GM18511 (cell line): ENCODE measurements at regions not wholly inside any gene's neighbourhood (a gene's known extent, or its start where the extent isn't known, plus 50 kb on each side); places are given as distances from the start of the nearest gene placed in this dataset.

Source experiments
- ATAC-seq: cut with Tn5 transposase; IDR thresholded peaks from one replicate; pipeline ENCODE4 v1.9.1; 2021; ENCODE audit warnings: mild to moderate bottlenecking, moderate library complexity; ENCODE audit not compliant: unreplicated experiment

DNA sequence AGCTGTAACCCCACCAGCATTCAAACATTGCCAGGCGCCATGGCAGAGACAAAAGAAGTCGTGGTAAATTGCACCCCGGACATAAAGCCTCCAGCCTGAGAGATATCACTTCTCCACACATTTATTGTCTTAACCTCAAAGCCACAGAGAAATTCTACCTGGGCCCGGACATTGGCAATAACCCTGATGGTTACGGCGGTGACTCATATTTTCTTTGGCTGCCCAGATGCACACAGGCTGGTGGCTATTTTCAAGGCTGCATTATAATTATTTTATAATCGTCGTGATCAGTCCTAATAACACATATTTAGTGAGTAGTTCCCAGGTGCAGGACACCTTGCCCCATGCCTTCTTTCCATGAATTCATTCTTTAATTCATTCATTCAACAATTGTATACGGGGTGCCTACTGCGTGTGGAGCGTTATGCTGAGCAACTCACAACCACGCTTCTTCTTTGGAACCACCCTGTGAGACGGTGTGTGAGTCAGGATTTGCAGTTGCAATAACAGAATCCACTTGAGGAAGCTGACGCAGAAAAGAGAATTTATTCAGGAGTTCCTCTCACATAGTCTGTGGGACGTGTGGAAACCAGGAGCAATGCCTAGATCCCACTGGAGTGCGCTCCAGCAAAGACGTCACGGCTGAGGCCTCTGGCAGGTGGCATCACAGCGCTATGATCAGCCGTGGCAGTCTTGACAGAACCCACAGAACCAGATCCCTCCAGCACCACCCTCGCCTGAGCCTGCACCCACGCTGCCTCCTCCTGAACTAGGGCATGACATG lies 245.7 kb downstream of the FOXL1 start:
- ATAC-seq: no peak

DNA sequence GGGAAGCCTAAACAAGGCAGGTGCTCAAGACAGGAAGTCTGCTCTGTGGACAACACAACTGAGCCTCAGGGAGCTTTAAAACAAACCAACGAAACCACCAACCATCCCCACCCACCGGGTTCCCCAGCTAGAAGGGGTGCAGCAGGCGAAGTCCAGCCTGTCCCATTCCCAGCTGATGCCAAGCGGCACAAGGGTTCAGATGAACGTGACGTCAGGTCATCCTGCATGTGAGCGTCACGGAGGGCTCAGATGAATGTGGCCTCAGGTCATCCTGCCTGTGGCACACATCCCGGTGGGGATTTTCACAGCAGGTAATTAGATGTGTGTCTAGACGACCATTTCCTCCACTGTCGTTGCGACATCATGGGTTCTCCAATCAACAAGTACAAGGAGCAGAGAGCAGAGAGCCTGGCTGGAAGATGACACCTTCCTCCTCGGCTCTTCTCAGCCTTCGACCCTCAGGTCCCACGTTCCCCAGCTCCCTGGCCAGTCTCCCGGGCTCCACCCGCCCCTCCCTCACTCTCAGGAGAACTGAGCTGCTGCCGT lies 246.5 kb downstream of the FOXL1 start:
- no peak for ATAC-seq

DNA sequence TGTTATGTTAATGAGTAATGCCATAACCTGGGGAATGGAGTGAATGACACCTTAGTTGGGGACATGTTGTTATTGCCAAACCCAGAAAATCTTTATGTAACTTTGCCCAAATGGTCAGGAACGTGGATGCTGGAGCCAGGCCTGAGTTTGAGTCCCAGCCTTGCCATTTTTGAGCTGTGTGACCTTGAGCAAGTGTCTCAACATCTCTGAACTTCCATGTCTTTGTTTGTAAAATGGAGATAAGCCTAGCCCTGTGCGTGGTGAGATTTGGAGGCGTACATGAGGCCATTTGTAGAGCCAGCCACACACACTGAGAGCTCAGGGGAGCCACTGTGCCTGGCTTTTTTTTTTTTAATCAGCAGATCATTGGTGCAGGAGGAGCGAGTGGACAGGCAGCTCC lies 247.3 kb downstream of the FOXL1 start:
- no peak for ATAC-seq

DNA sequence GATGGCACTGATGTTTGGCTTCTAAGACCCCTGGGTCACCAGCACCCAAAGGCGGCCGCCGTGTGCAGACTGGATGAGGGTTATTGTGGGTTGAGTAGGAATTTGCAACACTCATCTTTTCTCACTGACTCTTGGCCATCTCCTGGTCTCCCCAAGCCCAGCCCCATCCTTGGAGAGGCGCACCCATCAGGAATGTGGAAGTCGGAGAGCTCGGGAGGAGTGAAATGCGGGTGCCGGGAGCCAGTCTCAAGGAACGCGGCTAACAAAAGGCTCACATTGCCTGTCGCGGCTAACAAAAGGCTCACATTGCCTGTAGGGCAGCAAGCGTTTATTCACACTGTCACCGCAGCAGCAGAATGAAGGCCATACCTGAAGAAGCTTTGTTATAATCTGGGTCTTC lies 248.6 kb downstream of the FOXL1 start:
- ATAC-seq: no peak

DNA sequence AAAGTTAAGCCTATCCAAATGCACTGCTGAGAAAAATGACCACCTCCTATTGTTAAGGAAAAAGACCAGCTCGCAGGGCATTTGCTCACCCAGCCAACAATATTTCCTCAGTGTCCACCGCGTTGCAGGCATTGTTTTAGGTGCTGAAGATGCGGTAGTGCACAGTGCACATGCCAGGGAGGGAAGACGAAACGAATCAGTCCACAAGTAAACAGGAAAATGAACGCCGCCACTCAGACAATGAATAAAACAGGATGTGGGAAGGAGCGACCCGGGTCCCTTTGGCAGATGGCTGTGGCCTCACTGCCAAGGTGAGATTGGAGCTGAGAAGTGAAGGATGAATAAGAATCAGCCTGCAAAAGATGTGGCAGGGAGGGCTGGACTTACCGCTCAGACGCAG lies 249.2 kb downstream of the FOXL1 start:
- no peak for ATAC-seq

DNA sequence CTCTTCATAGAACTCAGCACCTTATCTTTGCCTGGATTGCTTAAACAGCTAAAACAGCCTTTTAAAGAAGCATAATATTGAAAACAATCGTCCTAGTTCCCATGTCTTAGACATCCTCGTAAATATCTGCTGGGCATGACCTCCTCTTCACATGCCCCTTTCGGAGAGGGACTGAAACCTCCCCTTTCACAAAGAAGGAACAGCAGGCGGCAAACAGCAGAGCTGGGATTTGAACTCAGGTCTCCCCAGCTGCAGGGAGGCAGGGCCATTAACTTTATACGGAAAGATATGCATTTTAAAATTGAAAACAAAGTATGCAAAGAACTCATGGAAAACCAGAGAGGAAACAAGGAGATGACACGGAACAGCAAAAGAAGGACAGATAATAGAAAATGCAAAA lies 249.9 kb downstream of the FOXL1 start:
- ATAC-seq: no peak

DNA sequence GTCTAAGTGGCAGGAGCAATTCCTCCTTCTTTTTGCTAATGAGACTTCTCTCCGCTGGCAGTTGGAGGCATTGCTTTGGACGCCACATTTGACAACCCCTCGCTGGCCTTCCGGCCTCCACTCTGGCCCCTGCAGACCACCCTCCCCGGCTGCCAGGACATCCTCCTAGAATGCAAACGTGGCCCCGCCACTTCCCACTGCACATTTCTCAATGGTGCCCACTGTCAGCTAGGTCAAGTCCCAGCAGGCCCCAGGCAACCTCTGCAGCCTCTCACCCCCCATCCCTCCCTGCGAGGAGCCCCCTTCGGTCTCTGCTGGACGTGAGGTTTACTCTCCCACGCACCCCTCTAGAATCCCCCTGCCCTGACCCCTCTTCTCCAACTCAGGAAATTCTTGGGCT lies 250.3 kb downstream of the FOXL1 start:
- ATAC-seq: no peak

DNA sequence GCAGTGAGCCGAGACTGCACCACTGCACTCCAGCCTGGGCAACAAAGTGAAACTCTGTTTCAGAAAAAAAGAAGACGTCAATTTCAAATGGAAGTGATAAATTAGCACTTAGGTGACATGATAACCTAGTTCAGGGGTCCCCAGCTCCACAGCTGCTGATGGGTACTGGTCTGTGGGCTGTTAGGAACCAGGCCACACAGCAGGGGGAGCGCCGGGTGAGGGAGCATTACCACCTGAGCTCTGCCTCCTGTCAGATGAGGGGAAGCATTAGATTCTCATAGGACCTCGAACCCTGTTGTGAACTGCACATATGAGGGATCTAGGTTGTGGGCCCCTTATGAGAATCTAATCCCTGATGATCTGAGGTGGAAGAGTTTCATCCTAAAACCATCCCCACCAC lies 253.0 kb downstream of the FOXL1 start:
- no peak for ATAC-seq

DNA sequence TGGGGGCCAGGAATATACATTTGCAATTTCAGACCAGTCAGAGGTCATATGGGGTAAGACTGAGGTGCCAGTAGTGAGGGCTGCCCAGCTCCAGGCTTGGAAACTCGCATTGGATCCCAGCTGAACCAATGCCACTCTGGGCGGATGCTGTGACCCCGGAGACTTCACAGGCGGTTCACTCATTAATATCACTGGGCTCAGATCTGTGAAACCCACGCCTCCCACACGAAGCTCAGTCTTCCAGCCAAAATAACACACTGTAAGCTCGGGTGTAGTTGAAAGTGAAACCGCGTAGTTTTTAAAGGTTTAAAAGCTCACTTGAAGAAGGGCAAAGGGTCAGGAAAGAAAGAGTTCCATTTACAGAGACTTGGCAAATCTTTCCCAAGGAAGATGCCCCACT lies 254.8 kb downstream of the FOXL1 start:
- ATAC-seq: no peak

DNA sequence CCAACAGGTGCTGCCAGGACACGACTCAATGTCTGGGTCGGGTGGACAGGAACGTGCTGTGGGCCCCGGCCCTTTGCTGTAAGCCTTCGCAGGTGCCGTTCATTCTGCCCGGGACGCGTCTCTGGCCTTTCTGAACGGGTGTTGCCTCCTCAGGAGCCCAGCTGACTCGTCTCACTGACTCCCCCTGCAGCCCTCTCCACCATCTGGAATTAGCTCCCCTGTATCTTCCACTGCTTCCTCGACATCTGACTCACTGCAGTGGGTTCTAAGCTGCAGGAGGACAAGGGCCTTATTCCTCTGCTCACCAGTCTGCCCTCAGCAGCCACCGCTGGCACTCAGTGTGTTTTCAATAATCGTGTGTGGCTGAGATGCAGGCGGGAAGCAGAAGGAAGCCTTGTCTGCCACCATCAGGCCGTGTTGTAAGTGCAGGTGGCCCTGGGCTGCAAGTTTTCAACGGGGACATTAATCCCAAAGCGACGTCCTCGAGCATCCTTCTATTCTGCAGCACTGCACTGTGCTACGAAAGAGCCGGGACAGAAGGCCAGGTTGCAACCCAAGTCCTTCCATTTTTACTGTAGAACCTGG lies 256.2 kb downstream of the FOXL1 start:
- no peak for ATAC-seq

DNA sequence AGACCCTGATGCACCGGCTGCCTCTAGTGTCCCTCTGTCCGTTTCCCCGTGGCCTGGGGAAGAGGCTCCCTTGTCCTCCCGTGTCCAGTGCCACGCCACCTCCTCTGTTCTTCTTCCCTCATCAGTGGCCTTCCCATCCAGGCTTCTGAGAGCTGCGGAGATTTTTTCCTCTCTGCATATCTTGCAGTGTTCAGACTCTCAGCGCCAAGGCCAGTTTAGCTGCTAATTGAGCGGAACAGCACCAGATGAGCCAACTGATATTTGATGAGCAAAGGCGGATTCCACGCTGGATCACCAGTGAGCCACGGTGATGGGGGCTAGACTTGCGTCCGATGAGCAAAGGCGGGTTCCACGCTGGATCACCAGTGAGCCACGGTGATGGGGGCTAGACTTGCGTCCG lies 257.6 kb downstream of the FOXL1 start:
- ATAC-seq: no peak

DNA sequence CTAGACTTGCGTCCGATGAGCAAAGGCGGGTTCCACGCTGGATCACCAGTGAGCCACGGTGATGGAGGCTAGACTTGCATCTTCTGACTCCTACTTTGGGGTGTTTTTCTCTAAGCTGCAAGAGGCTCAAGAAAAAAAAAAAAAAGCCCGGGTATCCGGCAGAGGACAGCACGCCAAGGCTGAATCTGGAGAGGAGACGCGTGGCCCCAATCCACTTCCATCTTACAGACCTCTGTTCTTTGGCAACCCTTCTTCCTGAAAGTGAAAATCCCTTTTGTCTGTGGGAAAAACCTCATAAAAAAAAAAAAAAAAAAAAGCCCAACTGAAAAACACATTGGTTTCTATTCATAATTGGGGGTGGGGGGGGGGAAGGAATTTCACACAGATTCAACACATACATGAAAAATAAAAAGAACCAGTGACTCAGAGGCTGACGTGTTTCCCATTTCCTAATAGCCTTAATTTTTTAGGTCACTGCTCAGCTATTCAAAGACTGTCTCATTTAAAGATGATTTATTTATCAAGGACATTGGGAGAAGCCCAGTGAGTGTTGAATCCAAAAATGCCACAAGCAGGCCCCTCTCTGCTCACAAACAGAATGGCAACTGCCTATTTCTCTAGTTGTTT lies 258.3 kb downstream of the FOXL1 start:
- ATAC-seq: no peak

DNA sequence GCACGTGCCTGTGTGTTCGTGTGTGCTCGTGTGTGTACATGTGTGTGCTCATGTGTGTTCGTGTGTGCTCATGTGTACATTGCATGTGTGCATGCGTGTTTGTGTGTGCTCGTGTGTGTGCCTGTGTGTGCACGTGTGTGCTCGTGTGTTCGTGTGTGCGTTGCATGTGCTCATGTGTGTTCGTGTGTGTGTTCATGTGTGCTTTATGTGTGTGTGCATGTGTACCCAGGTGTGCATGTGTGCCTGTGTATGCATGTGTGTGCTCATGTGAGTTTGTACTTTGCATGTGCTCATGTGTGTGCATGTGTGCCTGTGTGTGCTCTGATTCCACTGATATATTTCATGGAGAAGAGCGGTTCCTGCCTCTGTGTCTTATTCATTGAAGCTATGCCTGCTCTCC lies 265.5 kb downstream of the FOXL1 start:
- ATAC-seq: no peak

DNA sequence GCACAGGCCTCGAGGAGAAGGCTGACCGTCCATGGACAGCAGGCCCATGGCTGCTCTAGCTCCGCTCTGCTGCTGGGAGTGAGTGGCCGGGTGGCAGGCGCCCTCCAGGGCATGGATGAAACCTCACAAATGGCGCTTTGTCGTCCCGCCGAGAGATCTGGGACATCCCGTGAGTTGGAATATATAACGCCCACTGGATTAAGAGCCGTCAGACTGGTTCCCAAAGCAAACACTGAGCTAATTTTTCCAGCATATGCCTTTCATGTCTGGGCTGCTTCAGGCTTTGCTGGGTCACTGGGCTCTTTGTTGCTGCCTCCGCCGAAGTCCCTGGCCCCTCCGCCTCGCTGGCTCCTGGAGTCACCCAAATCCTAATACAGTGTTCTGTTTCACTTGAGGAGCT lies 266.3 kb downstream of the FOXL1 start:
- no peak for ATAC-seq

DNA sequence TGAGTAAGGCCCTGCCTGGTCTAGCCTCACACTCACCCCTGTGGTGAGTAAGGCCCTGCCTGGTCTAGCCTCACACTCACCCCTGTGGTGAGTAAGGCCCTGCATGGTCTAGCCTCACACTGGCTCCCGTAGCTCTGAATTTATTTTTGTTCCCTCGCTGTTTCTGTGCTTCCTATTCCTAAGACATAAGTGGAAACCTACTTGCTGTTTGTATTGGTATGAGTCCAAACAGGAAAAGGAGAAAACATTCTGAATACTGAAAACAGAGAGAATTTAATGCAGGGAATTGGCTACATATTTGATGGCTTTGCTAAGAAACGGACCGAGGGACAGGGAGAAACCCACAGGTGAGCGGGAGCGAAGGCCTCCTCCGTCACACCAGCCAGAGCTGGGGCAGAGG lies 267.8 kb downstream of the FOXL1 start:
- ATAC-seq: no peak

DNA sequence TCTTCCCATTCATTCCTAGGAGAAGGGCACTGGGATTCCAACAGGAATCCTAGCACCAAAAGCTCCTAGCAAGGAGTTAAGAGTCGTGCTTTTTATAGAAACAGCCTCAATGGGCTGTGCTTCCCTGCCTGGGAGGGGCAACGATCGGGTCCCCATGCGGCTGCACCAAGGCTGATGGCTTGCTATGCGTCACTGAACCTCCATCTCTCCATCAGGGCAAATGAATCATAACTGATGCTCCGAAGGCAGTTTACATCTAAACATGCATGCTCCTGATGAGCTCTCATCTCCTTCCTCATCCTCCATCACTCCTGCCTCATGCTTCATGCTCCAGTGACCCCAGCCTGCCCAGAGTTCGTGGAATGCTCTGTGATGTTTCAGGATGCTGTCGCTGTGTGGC lies 270.5 kb downstream of the FOXL1 start:
- ATAC-seq: no peak

DNA sequence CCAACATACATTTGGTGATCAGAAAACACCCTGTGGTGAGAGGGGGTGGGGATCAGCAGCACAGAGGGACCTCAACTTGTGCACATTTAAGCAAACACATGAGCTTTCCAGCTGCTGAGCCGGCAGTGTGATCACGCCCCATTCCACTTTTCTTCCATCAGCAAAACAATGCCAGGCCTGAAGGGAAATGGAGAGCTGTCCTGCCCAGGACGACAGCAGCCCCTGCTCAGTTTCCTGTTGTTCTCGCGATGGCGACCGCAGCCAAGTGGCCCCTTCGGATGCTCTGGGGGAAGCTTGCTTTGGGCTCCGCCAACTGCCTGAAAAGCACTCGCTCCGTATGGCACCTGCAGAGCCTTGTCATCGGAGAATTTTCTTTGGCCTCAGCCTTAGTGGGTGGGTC lies 272.3 kb downstream of the FOXL1 start:
- ATAC-seq: no peak

DNA sequence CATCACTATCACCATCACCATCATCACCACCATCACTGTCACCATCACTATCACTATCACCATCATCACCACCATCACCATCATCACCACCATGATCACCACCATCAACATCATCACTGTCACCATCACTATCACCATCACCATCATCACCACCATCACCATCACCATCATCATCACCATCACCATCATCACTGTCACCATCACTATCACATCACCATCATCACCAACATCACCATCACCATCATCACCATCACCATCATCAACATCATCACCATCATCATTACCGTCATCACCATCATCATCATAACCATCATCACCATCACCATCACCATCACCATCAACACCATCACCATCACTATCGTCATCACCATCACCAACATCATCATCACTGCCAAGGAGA lies 273.8 kb downstream of the FOXL1 start:
- ATAC-seq: no peak

DNA sequence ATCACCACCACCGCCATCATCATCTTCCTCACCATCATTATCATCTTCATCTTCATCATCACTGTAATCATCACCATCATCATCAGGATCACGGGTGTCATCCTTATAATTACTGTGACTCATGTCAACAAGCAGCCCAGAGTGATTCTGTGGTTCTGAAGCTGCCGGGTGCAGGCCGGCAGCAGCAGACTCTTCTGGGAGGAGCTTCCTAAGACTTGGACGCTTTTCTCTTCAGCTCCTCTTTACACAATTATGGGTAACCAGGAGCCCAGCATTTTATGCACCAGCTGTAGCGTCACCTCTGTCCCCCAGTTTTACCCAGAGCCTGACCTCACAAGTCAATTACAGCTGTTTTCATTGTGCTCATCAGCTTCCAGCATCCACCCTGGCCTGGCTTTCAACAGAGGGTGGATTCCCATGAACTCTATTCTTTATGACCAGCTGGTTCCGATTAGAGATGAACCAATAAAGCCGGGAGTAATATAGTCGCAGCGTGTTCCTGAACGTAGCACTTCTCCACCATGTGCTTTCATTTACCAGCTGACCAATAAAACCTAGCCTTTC lies 275.8 kb downstream of the FOXL1 start:
- ATAC-seq: no peak

DNA sequence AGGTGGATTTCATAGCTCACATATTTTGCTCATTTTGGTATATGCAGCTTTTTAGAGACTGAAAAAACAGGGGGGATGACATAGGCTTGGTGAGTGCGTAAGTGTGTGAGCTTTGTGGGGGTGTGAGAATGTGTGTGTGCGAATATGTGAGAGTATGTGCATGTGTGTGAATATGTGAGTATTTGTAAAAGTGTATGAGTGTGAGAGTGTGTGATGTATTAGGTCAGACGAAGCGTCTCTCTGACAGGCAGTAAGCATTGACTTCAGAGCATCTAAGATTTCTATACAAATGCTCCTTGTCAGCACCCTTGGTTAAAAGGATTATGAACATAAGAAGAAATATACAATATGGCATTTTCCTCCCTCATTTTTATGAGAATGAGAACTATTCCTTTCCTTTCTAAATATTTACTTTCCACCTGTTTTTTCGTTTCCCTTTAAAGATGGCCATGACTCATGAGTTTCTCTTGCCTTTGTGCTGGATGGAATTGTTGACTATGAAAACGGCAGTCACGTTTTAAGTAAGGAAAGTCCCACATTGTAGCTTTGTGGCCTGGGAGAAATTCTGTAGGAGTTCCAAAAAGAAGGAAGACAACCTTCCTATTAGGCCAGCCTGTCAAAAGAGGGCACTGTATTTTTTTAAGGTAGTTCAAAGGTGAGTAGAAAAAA lies 276.4 kb downstream of the FOXL1 start:
- ATAC-seq: no peak

DNA sequence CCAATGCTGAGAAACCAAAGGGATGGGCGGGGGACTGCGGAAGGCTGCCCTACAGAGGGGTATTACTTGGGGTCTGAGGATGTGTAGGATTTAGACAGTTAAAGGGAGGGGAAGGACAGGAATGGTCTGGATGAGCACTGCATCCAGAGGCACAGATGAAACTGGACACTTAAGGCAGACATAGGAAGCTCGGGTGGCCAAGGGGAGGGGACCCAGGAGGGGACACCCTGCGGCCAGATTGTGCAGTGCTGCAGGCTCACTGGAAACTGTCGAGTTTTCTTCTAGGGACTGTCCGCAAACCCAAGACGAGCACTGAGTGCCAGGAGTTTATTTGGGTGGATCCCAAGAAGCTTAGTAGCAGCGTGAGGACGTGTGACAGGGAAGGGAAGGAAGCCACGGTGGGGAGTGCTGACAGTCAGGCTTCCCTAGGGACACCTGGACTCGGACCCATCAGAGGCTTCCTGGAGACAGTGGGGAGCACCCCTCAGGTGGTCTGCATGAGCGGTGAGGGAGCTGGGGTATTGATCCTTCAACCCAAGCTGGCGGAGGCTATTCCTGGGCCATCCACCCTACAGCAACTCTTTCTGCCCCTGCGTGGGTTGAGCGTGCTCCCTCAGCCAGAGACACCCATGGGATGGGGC lies 278.7 kb downstream of the FOXL1 start:
- ATAC-seq: no peak
